ENCODE measurements at regions not wholly inside any gene's neighbourhood (a gene's known extent, or its start where the extent isn't known, plus 50 kb on each side); places are given as distances from the start of the nearest gene placed in this dataset.

- TF ChIP-seq RAD51 (IDR thresholded peaks at IDR 0.05; ENCODE audit: borderline replicate concordance, low read depth) (no peak), ZNF316 (IDR thresholded peaks at IDR 0.05) (no peak), GTF2E2 (tag; IDR thresholded peaks at IDR 0.05) (no peak), MYC (IDR thresholded peaks at IDR 0.05; ENCODE audit: low read depth, low read length) (no peak), MYC (CRISPR knock-in tag; IDR thresholded peaks at IDR 0.05; ENCODE audit: borderline replicate concordance, low read depth) (no peak), ZNF431 (CRISPR knock-in tag; IDR thresholded peaks at IDR 0.05) (no peak)
- TF ChIP-seq, protein P1, sequence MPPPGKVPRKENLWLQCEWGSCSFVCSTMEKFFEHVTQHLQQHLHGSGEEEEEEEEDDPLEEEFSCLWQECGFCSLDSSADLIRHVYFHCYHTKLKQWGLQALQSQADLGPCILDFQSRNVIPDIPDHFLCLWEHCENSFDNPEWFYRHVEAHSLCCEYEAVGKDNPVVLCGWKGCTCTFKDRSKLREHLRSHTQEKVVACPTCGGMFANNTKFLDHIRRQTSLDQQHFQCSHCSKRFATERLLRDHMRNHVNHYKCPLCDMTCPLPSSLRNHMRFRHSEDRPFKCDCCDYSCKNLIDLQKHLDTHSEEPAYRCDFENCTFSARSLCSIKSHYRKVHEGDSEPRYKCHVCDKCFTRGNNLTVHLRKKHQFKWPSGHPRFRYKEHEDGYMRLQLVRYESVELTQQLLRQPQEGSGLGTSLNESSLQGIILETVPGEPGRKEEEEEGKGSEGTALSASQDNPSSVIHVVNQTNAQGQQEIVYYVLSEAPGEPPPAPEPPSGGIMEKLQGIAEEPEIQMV (tag; conservative IDR thresholded peaks at IDR 0.05; ENCODE audit: low read depth) = no peak
- TF ChIP-seq, protein P2, sequence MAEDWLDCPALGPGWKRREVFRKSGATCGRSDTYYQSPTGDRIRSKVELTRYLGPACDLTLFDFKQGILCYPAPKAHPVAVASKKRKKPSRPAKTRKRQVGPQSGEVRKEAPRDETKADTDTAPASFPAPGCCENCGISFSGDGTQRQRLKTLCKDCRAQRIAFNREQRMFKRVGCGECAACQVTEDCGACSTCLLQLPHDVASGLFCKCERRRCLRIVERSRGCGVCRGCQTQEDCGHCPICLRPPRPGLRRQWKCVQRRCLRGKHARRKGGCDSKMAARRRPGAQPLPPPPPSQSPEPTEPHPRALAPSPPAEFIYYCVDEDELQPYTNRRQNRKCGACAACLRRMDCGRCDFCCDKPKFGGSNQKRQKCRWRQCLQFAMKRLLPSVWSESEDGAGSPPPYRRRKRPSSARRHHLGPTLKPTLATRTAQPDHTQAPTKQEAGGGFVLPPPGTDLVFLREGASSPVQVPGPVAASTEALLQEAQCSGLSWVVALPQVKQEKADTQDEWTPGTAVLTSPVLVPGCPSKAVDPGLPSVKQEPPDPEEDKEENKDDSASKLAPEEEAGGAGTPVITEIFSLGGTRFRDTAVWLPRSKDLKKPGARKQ (CRISPR knock-in tag; IDR thresholded peaks at IDR 0.05) = no peak
These were observed 978.8 kb downstream of the KCNJ18 start (continued) for GRCh38 chr17:22671110-22671509.
